Lower leg skin (tissue), 4 donors: ENCODE measurements at regions not wholly inside any gene's neighbourhood (a gene's known extent, or its start where the extent isn't known, plus 50 kb on each side); places are given as distances from the start of the nearest gene placed in this dataset.

ENCODE experiments used
- DNase-seq, 2 donors: peaks; one replicate each; pipeline ENCODE4 v3.0.0-alpha.2; 2019; ENCODE audit warnings: low spot score in 2 of 2
- H3K4me3 ChIP-seq: fragments of 200-600 bp; sonication (generic); 2 replicates; pipeline ENCODE4 v1.5.1; 2017; ENCODE audit warnings: mild to moderate bottlenecking, low read depth; ENCODE audit not compliant: poor library complexity, severe bottlenecking
- POLR2A ChIP-seq, 2 donors: fragments of 450-650 bp; IDR thresholded peaks; one replicate each; pipeline ENCODE4 v1.6.1; 2016 to 2017; ENCODE audit warnings: antibody characterized with exemption in 2 of 2, mild to moderate bottlenecking in 1 of 2, moderate library complexity in 1 of 2
- WGBS, 2 donors: methylation state at CpG; one replicate each; pipeline ENCODE4 v1.1.5; 2018; 5-methylcytosine and 5-hydroxymethylcytosine counted together
- intact Hi-C: fragments of 100-400 bp; cut with DNase I; formaldehyde crosslinking; loops from one replicate; pipeline ENCODE4 v1.15.0; 2023; ENCODE audit warnings: low total_unique reads
- TF ChIP-seq, protein P1 (sequence below), 3 donors: fragments of 450-650 bp; IDR thresholded peaks; one replicate each; pipeline ENCODE4 v1.5.1; 2016; ENCODE audit warnings: antibody characterized with exemption in 3 of 3, mild to moderate bottlenecking in 3 of 3, moderate library complexity in 2 of 3

GRCh38 chr2:16138811-16139662, 198.7 kb downstream of the MYCN start:
- DNase-seq: no peak
- TF ChIP-seq POLR2A (IDR thresholded peaks at IDR 0.05): no peak
- intact Hi-C loops: no loop called here
- H3K4me3 ChIP-seq: no peak overlapping the region
- 74% methylated on average over 8 of the region's 8 CpGs for WGBS, 2 donors

GRCh38 chr2:16137080-16137755, 196.9 kb downstream of the MYCN start:
- intact Hi-C loops: no loop called here
- TF ChIP-seq POLR2A (IDR thresholded peaks at IDR 0.05): no peak
- TF ChIP-seq, protein P1, sequence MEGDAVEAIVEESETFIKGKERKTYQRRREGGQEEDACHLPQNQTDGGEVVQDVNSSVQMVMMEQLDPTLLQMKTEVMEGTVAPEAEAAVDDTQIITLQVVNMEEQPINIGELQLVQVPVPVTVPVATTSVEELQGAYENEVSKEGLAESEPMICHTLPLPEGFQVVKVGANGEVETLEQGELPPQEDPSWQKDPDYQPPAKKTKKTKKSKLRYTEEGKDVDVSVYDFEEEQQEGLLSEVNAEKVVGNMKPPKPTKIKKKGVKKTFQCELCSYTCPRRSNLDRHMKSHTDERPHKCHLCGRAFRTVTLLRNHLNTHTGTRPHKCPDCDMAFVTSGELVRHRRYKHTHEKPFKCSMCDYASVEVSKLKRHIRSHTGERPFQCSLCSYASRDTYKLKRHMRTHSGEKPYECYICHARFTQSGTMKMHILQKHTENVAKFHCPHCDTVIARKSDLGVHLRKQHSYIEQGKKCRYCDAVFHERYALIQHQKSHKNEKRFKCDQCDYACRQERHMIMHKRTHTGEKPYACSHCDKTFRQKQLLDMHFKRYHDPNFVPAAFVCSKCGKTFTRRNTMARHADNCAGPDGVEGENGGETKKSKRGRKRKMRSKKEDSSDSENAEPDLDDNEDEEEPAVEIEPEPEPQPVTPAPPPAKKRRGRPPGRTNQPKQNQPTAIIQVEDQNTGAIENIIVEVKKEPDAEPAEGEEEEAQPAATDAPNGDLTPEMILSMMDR (IDR thresholded peaks at IDR 0.05): no peak
- DNase-seq: no peak
- WGBS, 2 donors: 83 to 88% methylated on average over 4 to 5 of the region's 5 CpGs
- H3K4me3 ChIP-seq: no peak overlapping the region

- WGBS, 2 donors: 84 to 90% methylated on average over 3 of the region's 3 CpGs
- TF ChIP-seq POLR2A (IDR thresholded peaks at IDR 0.05): no peak
- TF ChIP-seq, protein P1 (IDR thresholded peaks at IDR 0.05): no peak
- intact Hi-C loops: no loop called here
- DNase-seq: no peak
- H3K4me3 ChIP-seq: no peak overlapping the region
These were observed 196.2 kb downstream of the MYCN start for GRCh38 chr2:16136461-16137035.

- no peak overlapping the region for H3K4me3 ChIP-seq
- WGBS, 2 donors: 67 to 78% methylated on average over 1 of the region's 1 CpG
- no peak for DNase-seq
- intact Hi-C loops: no loop called here
- no peak for TF ChIP-seq POLR2A (IDR thresholded peaks at IDR 0.05)
- TF ChIP-seq, protein P1 (IDR thresholded peaks at IDR 0.05): no peak
These were observed 195.6 kb downstream of the MYCN start for GRCh38 chr2:16135913-16136310.

DNA sequence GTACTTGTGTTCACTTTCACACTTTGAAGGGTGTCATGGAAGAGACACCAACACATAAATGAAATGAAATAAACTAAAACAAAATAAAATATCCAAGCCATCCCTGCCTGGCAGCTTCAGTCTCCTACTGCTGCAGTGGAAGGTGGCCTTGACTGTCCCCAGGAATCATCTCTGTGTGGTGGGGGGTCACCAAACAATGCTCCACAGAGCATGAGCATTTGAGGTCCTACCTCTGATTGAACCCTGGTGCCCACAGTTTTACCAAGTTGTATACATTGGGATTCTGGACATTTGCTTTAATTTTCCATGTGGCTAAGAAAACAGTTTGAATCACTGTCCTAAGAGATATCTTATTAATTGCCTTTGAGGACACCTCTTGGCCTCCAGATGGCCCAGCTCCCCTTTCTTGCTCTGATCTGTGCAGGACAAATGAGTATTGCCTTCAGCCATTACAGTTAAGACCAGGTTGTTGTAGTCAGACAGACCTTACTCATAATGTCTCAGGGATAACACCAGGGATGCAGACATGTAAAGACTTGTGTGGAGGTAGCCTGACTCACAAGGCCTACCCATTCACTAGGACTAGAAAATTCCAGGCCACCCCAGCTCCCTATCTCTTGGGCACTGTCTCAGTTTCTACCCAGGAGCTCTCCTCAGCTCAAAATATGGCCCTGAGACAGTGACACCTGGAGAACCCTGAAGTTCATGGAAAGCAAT, 195.0 kb downstream of the MYCN start:
- intact Hi-C loops: no loop called here
- H3K4me3 ChIP-seq: no peak overlapping the region
- TF ChIP-seq POLR2A (IDR thresholded peaks at IDR 0.05): no peak
- TF ChIP-seq, protein P1 (IDR thresholded peaks at IDR 0.05): no peak
- no peak for DNase-seq
